GM12872 (cell line): ENCODE measurements at regions not wholly inside any gene's neighbourhood (a gene's known extent, or its start where the extent isn't known, plus 50 kb on each side); places are given as distances from the start of the nearest gene placed in this dataset.

Source experiments
- CTCF ChIP-seq: IDR thresholded peaks from 3 replicates; pipeline ENCODE4 v1.5.1; 2011; ENCODE audit warnings: low read depth, mild to moderate bottlenecking, low read length, moderate library complexity; ENCODE audit not compliant: insufficient read depth

- TF ChIP-seq CTCF: no peak
Measured at GRCh38 chr2:133624551-133624950, 56.3 kb upstream of the NCKAP5 start.

GRCh38 chr2:133627741-133628140 is 59.5 kb upstream of the NCKAP5 start:
- TF ChIP-seq CTCF: no peak

GRCh38 chr2:133633309-133633708 is 65.0 kb upstream of the NCKAP5 start:
- no peak for TF ChIP-seq CTCF

GRCh38 chr2:133633881-133634409 is 65.7 kb upstream of the NCKAP5 start:
- no peak for TF ChIP-seq CTCF

GRCh38 chr2:133635131-133635530 is 66.9 kb upstream of the NCKAP5 start:
- no peak for TF ChIP-seq CTCF

DNA sequence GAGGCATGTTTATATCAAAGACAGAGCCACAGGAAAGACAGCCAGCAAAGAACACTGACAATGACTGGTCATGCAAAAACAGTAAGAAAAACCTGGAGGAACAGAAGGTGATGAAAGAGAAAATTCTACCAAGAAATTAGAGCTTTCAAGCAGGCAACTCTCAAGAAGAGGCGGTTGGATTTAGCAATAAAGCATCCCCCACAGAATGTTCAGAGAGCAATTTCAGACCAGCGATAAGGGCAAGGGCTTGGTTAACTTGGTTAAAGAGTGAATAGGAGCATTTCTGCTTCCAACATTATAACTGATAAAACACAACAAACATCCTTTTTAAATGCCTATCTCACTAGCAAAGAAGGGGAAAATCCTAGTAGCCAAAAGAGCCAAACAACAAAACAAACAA is 68.0 kb upstream of the NCKAP5 start:
- TF ChIP-seq CTCF: no peak

DNA sequence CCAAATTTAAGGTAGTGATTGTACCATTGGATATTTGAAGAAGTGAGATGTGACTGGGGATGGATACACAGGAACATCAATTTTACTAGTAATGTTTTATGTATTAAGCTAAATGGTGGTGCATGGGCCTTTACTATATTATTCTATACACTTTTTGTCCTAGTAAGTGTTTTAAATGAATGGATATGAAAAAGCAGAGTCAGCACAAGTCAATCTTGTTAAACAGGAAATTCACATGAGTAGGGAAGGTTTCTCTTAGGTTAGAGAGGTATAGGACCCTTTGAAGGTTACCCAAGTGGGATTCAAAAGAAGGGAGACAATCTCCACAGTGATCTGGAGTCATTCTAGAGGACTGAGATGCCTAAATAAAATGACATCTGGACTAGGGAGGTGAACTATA is 71.8 kb upstream of the NCKAP5 start:
- no peak for TF ChIP-seq CTCF

DNA sequence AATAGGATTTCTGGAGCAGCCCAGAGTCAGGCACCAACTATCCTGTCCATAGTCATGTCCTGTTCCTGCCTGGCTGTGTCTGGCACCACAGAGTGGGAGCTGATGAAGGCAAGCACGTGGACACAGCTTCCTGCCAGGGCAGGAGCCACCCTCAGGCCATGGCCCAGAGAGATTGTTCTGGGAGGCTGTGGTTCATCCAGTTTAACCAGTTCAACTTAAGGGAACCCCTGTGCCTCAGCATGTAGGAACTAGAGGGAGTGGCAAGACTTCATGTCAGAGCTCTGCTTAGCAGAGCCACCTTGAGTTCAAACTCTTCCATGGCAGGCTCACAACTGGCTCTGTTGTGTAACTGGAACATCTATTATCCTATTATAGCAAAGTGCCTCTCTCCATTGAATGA is 73.2 kb upstream of the NCKAP5 start:
- TF ChIP-seq CTCF: peak; percentile 27; the same call in 1 of the 3 replicates
